Esophagus muscularis mucosa (tissue), 4 donors: ENCODE measurements at regions not wholly inside any gene's neighbourhood (a gene's known extent, or its start where the extent isn't known, plus 50 kb on each side); places are given as distances from the start of the nearest gene placed in this dataset.
"Not testable (repeated sequence)": the region's sequence is repeated elsewhere in the genome, so short reads cannot be mapped to it uniquely, and the experiment has no call there.

ENCODE experiments used
- DNase-seq: peaks from one replicate; pipeline ENCODE4 v3.0.0-alpha.2; 2017; ENCODE audit errors: extremely low spot score
- H3K27ac ChIP-seq, 4 donors: fragments of 200-600 bp; sonication (generic); replicated peaks in 1 of 4; 1 replicate in 3 of 4; 2 replicates in 1 of 4; pipeline ENCODE4 v1.5.1; 2016 to 2019; ENCODE audit warnings: mild to moderate bottlenecking in 1 of 4
- H3K27me3 ChIP-seq, 4 donors: fragments of 200-600 bp; sonication (generic); one replicate each; pipeline versions ENCODE4 v1.5.1 to v1.6.0; 2016 to 2019
- H3K36me3 ChIP-seq, 4 donors: fragments of 200-600 bp; sonication (generic); one replicate each; pipeline ENCODE4 v1.5.1; 2016 to 2019
- H3K4me1 ChIP-seq, 4 donors: fragments of 200-600 bp; sonication (generic); one replicate each; pipeline ENCODE4 v1.5.1; 2016 to 2019
- H3K4me3 ChIP-seq, 4 donors: fragments of 200-600 bp; sonication (generic); 1 replicate in 2 of 4; 2 replicates in 2 of 4; pipeline ENCODE4 v1.5.1; 2016 to 2019; ENCODE audit warnings: mild to moderate bottlenecking in 4 of 4, moderate library complexity in 1 of 4
- H3K9me3 ChIP-seq, 4 donors: fragments of 200-600 bp; sonication (generic); 1 replicate in 3 of 4; 2 replicates in 1 of 4; pipeline ENCODE4 v1.5.1; 2016 to 2019
- EP300 ChIP-seq: sonication (generic); formaldehyde crosslinking; IDR thresholded peaks from one replicate; pipeline ENCODE4 v1.6.1; 2017; ENCODE audit warnings: antibody characterized with exemption
- POLR2A ChIP-seq: fragments of 450-650 bp; IDR thresholded peaks from one replicate; pipeline ENCODE4 v1.6.1; 2017; ENCODE audit warnings: antibody characterized with exemption, moderate library complexity, mild to moderate bottlenecking, low read depth
- POLR2AphosphoS5 ChIP-seq, 2 donors: sonication (generic); formaldehyde crosslinking; IDR thresholded peaks; one replicate each; pipeline ENCODE4 v1.6.1; 2017; ENCODE audit warnings: antibody characterized with exemption in 2 of 2
- WGBS: methylation state at CpG from one replicate; pipeline ENCODE4 v1.1.5; 2018; 5-methylcytosine and 5-hydroxymethylcytosine counted together
- intact Hi-C: fragments of 100-400 bp; cut with DNase I; formaldehyde crosslinking; loops from one replicate; pipeline ENCODE4 v1.15.1; 2023
- TF ChIP-seq, protein P1 (sequence below), 3 experiments: fragments of 200-600 bp in 2 of 3; fragments of 450-650 bp in 1 of 3; sonication (generic) in 2 of 3; IDR thresholded peaks; one replicate each; pipeline ENCODE4 v1.5.1; 2017 to 2019; ENCODE audit warnings: antibody characterized with exemption in 3 of 3, mild to moderate bottlenecking in 2 of 3, moderate library complexity in 1 of 3

GRCh38 chr18:70693246-70693645 lies 404.4 kb downstream of the SOCS6 start:
- H3K9me3 ChIP-seq: peaks cover 0 to 4% (median 2%) of the 10 kb centered on the region in 4 donors
- DNase-seq: no peak
- no peak overlapping the region for H3K27ac ChIP-seq
- H3K4me1 ChIP-seq: no peaks in the 10 kb centered on the region
- H3K36me3 ChIP-seq: no peaks in the 10 kb centered on the region
- H3K4me3 ChIP-seq: no peak overlapping the region
- H3K27me3 ChIP-seq: no peaks in the 10 kb centered on the region
- intact Hi-C loops: no loop called here
- 34% methylated on average over 6 of the region's 6 CpGs for WGBS
- TF ChIP-seq POLR2A (no peak), EP300 (no peak), POLR2AphosphoS5 (IDR thresholded peaks at IDR 0.05) (no peak)
- TF ChIP-seq, protein P1, sequence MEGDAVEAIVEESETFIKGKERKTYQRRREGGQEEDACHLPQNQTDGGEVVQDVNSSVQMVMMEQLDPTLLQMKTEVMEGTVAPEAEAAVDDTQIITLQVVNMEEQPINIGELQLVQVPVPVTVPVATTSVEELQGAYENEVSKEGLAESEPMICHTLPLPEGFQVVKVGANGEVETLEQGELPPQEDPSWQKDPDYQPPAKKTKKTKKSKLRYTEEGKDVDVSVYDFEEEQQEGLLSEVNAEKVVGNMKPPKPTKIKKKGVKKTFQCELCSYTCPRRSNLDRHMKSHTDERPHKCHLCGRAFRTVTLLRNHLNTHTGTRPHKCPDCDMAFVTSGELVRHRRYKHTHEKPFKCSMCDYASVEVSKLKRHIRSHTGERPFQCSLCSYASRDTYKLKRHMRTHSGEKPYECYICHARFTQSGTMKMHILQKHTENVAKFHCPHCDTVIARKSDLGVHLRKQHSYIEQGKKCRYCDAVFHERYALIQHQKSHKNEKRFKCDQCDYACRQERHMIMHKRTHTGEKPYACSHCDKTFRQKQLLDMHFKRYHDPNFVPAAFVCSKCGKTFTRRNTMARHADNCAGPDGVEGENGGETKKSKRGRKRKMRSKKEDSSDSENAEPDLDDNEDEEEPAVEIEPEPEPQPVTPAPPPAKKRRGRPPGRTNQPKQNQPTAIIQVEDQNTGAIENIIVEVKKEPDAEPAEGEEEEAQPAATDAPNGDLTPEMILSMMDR (IDR thresholded peaks at IDR 0.05): no peak

GRCh38 chr18:70689765-70690164 lies 400.9 kb downstream of the SOCS6 start:
- H3K4me3 ChIP-seq, H3K9me3 ChIP-seq, intact Hi-C loops: not testable (repeated sequence)

DNA sequence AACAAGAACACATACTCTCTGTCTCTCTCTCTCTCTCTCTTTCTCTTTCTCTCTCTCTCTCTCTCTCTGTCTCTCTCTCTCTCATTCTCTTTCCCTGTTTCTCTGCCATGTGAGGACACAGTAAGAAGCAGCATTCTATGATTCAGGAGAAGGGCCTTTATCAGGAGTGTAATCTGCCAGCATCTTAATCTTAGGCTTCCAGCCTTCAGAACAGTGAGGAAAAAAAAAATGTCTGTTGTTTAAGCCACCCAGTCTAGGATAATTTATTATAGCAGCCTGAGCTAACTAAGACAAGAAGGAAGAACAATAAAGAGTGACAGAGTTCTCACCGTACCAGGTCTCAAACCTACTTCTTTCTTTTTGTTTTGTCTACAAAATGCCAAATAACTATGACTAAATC lies 399.4 kb downstream of the SOCS6 start:
- H3K4me3 ChIP-seq: no peak overlapping the region
- no peak for TF ChIP-seq POLR2A
- TF ChIP-seq, protein P1 (IDR thresholded peaks at IDR 0.05): no peak
- TF ChIP-seq POLR2AphosphoS5 (IDR thresholded peaks at IDR 0.05): no peak
- TF ChIP-seq EP300: no peak
- intact Hi-C loops: no loop called here
- H3K9me3 ChIP-seq: no peaks in the 10 kb centered on the region
- H3K27me3 ChIP-seq: no peaks in the 10 kb centered on the region
- no peaks in the 10 kb centered on the region for H3K36me3 ChIP-seq
- 28% methylated on average over 1 of the region's 1 CpG for WGBS
- H3K27ac ChIP-seq: no peak overlapping the region
- DNase-seq: no peak
- H3K4me1 ChIP-seq: no peaks in the 10 kb centered on the region

More at GRCh38 chr18:70689765-70690164, 400.9 kb downstream of the SOCS6 start:
- H3K36me3 ChIP-seq, DNase-seq, H3K27me3 ChIP-seq, H3K27ac ChIP-seq, H3K4me1 ChIP-seq: not testable (repeated sequence)
- WGBS: 69% methylated on average over 5 of the region's 5 CpGs

- no peak for DNase-seq
- H3K27ac ChIP-seq: no peak overlapping the region
- no peaks in the 10 kb centered on the region for H3K4me1 ChIP-seq
- intact Hi-C loops: no loop called here
- H3K9me3 ChIP-seq: no peaks in the 10 kb centered on the region
- TF ChIP-seq, protein P1 (IDR thresholded peaks at IDR 0.05): no peak
- TF ChIP-seq POLR2AphosphoS5 (IDR thresholded peaks at IDR 0.05): no peak
- H3K4me3 ChIP-seq: no peak overlapping the region
- WGBS: 98% methylated on average over 2 of the region's 2 CpGs
- no peaks in the 10 kb centered on the region for H3K27me3 ChIP-seq
- H3K36me3 ChIP-seq: no peaks in the 10 kb centered on the region
Measured at GRCh38 chr18:70684821-70685220, 396.0 kb downstream of the SOCS6 start.

DNA sequence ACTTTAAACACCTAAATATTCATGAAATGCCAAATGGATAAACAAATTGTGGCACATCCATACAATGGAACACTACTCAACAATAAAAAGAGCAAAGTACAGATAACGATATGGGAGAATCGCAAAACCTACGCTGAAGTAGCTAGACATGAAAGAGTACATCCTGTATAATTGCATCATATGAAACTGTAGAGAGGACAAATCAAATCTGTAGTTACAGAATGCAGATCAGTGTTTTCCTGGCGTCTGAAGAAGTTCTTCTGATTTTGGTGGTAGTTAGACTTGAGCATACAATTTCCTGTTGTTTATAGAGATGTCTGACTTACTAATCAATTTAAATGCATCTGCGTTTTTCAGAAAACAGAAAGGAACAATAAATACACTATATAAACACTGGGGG lies 394.4 kb downstream of the SOCS6 start:
- TF ChIP-seq POLR2A: no peak
- Histone ChIP-seq H3K36me3 (no peaks in the 10 kb centered on the region), H3K27ac (no peak overlapping the region), H3K4me1 (no peaks in the 10 kb centered on the region), H3K9me3 (no peaks in the 10 kb centered on the region), H3K27me3 (no peaks in the 10 kb centered on the region), H3K4me3 (no peak overlapping the region)
- 67% methylated on average over 5 of the region's 5 CpGs for WGBS
- no peak for DNase-seq
- intact Hi-C loops: no loop called here

DNA sequence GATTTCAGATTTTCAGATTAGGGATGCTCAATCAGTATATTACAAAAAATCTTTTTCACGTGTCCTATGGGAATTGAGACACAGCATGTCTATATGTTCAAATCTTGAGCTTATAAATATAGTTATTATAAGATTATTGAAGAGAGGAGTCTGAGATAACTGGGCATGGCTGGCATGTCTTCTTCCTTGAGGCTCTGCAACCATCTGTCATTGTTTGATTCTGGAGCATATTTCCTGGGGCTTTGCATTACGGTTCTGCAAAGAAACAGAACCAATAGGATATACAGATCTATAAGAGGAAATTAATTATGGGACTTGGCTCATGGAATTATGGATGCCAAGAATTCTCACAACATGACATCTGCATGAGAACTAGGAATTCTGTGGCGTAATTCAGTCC lies 386.1 kb downstream of the SOCS6 start:
- intact Hi-C loops: no loop called here
- 83% methylated on average over 3 of the region's 3 CpGs for WGBS
- Histone ChIP-seq H3K36me3 (no peaks in the 10 kb centered on the region), H3K4me3 (no peak overlapping the region), H3K9me3 (no peaks in the 10 kb centered on the region), H3K27ac (no peak overlapping the region), H3K4me1 (no peaks in the 10 kb centered on the region), H3K27me3 (no peaks in the 10 kb centered on the region)
- DNase-seq: no peak
- TF ChIP-seq POLR2AphosphoS5 (IDR thresholded peaks at IDR 0.05) (no peak), EP300 (no peak)
